ENCODE measurements at regions not wholly inside any gene's neighbourhood (a gene's known extent, or its start where the extent isn't known, plus 50 kb on each side); places are given as distances from the start of the nearest gene placed in this dataset.
A peak's percentile ranks its signal among the peaks of the same experiment; 100 is the strongest.

DNA sequence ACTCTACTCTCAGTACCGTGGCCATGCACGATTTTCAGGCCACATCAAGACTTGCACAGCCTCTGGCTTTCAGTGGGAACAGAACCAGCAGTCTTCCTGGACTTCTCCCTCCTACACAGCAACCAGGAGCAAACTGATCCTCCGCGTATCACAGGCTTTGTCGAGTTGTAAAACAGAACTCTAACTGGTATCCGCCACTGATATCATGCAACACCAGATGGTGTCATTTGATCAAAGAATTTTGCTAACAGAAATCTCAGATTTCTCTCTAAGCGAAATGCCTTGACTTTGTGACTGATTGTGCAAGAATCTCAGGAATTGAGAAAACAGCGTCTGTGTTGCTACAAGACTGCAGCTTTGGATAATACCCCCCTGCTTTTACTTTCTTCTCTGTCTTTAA, 85.7 kb downstream of the COPS8 start:
- DNase-seq (ENCODE audit: low spot score): peak; percentile 65

DNA sequence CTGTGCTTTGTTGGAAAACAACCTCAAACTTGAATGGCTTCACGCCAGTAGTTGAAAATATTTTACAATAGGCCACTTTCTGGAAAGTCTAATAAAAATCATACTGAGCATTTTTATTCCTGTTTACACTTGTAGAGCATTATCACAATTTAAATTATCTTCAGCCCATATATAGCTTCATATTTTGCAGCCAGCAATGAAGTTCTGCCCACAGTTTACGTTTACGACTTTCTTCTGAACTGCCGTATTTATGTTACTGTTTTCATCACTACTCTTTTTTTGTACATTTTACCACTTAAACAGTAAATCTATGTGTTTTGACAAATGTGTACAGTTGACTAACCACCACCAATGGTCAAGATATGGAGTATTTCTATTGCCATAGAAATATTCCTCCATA, 86.2 kb downstream of the COPS8 start:
- DNase-seq (ENCODE audit: low spot score): no peak

DNA sequence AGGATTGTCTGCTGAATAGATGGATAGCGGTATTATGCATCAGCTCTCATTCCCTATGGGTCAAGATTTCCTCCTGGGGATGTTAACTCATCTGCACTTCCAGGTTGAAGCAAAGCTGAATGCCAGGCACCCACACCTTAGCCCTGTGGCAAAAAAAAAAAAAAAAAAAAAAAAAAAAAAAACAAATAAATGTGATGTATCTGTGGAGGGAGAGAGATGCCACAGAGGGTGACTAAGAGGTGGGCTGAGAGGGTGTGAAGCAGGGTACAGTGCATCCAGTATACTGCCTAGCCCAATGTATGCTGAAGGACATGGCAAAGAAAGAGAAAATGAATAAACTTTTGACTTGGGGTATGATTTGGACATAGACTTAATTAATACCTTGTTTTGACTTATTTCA, 91.4 kb downstream of the COPS8 start:
- DNase-seq (ENCODE audit: low spot score): no peak

DNA sequence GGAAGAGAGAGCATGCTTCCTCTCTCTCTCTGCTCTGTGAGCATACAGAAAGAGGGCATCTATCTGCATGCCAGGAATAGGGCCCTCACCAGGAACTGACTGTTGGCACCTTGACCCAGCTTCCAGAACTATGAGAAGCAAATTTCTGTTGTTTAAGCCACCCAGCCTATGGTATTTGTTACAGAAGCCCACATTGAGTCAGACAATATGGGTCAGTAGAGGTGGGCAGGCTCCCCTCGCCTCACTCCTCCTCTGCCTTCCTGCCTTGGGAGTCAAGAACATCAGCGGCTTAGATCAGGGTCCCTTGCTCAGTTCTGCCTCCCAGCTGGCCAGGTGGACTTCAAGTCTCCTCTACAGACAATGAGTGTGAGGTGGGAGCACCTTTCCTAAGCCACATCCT, 92.3 kb downstream of the COPS8 start:
- no peak for DNase-seq (ENCODE audit: low spot score)

DNA sequence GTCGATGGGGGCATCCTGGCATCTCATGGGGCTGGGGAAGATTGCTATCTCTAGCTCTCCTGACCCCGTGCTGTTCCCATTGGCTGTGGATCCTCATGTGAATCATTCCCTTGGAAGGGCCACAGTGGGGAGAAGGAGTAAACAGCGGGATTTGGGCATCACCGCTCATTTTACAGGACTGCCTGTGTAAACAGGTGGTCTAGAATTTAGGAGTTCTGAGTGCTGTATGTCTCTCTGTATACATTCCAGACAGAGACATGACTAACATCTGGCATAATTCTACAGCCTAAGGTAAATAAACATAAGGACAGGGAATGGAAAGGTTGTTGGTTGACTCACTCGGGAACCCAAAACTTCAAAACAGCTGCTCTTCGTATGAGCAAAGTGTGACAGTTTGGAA, 92.7 kb downstream of the COPS8 start:
- peak; percentile 62 for DNase-seq (ENCODE audit: low spot score)

DNA sequence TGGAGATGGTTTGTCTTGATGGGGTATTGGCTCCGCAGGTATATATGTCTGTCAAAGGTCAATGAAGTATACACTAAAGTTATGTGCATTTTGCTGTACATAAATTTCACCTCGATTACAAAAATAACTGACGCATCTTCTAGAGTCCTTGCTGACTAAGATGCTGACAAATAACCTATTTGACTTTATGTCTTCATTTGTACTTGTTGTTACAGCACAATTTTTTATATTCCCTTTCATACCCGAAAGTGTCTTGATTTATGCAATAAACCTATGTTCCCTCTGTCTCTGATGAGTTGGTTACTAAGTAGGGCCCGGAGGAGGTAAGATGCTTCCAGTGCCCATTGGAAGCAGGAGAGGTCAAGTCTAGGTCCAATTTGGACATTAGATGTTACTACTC, 93.5 kb downstream of the COPS8 start:
- no peak for DNase-seq (ENCODE audit: low spot score)

DNA sequence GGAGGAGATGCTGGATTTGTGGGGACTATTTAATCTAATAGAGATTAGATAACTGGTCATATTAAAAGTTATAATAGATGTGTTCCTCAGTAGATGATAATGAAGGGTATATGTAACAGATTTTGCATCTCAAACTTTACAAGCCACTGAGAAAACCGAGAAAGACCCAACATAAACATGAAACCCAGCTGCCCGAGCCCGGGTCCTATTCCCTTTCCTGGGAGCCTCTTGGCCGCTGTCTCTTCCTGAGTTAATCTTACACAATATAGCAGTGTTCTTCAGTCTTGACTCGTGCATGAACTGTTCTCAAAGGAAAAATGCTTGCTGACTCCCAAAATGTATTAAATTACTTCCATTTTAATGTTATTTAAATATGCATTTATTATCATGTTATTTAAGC, 94.5 kb downstream of the COPS8 start:
- DNase-seq (ENCODE audit: low spot score): no peak

DNA sequence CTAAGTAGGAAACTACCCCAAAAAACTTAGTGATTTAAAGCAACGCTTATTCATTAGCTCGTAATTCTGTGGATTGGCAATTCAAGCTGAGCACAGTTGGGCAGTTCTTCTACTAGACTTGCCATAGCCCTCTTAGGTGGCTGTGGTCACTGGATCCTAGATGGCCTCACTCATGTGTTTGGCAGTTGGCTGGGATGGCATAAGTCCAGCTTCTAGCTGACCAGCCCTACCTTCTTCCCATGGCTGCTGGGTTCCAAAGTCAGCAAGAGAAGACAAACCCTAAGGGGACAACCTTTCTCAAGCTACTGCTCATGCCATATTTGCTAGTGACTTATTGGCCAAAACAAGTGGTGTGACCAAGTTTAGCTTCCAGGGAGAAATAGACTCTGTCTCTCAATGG, 95.3 kb downstream of the COPS8 start:
- DNase-seq (ENCODE audit: low spot score): no peak

DNA sequence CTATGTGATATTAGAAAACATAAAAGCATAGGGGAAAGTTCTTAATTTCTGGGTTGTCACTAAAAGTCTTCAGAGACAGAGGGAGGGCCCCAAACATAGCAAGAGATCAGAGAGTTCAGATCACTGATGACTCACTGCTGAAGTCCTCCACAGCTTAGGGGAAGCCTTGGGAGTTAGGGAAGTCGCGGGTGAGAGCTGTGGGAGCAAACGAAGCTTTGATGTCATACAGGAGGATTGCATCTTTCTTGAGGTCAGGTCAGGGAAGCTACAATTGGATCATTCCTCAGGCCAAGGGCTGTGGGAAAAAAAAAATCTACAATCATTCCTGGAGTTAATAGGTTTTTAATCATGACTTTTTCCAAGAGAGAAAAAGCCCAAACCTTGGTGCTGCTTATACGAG, 96.2 kb downstream of the COPS8 start:
- DNase-seq (ENCODE audit: low spot score): peak; percentile 74

DNA sequence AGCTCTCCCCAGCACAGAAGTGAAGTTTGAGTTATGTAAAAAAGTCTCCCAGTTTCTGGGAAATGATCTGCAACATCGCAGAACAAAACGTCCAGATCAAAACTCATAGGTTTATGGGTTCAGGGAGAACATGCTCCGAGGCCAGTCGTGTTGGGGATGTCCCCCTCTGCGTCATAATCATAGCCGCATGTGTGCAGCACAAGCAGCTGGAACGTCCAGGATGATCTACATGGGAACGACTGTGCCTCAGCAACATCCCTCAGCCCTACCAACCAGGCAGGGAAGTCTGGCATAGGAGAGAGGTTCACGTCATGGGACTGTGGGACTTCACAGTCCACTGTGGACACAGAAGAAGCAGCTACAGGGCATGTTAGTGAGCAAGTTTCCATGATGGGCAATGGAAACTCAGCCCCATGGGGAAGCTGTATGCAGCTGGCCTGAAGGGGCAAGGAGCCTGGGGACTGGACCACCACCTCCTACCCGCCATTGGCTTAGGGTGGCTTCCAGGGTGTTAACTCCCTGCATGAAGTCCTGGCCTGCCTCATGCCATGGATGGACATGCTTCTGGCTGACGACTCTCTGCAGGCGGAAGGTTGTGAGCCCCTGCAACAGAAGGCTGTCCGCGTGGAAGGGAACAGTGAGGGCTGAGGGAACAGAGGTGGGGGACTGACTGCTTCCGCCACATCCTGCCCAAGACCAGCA, 96.9 kb downstream of the COPS8 start:
- no peak for DNase-seq (ENCODE audit: low spot score)

DNA sequence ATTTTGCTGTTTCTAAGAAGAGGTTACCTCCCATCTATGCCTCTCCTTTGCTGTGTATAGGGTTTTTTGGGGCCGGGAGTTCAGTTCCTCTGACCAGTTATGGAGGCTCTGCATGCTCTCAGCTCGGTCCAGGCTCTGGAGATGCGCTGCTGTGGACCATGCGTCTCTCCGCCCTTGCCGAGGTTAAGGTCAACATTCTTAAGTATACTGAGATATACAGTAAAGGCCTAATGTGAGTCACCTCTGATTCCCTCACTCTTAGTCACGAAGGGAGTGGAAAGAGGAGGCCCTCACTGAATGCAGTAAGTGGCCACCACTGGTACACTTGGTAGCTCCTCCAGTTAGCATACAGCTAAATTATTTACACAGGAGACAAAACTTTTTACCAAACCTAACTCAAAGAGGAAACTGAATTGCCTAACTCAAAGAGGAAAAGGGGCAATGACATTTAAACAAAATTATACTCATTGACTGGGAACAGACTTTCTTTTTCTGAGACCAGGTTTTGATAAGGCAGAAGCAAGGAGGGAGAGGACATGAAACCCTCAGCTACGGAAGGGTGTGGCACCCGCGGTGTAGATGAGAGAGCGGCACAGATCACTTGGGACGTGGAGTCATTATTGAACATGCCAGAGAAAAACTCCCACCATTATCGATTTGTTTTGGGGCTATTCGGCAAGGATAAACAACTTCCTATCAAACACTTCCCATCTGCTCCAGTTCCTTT, 98.7 kb downstream of the COPS8 start:
- peak; percentile 78 for DNase-seq (ENCODE audit: low spot score)

DNA sequence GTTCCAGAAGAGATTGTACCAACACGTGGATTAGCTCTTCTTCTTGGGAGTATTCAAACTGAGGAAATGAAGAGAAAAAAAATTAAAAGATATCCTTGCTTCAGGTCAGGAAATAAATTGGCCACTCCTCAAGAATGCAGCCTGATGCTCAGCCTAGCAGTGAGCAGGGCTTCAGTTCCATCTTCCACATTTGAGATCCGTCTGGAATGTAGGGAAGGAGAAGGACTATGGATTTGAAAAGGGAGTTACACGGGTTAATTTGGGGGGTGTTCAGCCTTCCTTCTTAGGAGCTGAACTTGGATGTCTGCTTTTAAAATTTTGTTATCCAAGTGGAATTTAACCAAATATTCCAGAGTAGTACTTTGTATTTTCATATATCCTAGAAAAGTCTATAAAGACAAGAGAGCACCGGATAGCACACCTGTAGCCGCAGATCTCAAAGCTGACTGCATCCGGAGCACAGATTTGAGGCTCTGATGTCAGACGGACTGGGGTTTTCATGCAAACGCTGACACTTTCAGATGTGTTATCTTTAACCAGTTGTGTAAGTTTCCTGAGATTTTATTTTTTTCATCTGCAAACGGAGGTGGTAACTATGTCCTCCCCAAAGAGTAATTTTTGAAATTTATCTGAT, 99.3 kb downstream of the COPS8 start:
- DNase-seq (ENCODE audit: low spot score): no peak

DNA sequence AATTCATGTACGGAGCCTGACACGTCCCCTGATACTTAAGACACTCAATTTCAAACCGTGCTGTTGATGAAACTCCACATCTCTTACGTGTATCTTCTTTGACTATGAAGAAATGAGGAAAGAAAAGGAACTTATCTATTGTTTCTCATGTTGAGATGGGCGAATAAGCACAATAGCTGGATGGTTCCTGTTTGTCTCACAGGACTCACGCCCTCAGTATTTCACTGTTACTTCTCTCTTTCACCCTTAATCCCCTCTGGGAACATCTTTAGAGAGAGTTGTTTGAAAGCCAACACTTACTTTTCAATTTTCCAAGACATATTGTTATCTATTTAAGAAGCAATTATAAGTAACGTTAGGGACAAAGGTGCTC, 99.8 kb downstream of the COPS8 start:
- DNase-seq (ENCODE audit: low spot score): no peak

DNA sequence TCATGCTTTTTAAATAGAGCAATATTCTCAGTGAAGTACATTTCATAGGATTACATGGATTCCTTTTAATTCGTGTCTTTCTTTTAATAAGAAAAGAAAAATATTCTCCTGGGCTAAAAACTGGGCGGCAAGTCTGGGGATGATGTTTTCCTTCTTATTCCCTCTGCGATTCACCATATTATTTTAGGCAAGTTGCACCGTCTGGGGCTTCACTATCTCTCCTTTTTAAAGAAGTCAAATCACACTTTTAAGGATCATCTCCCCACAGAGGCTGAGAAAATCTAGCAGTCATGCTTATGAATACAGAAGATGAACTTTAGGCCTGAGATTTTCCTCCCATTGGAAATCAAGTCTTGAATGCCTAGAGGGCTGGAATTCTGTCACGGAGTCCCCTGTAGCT, 104.1 kb downstream of the COPS8 start:
- DNase-seq (ENCODE audit: low spot score): no peak

DNA sequence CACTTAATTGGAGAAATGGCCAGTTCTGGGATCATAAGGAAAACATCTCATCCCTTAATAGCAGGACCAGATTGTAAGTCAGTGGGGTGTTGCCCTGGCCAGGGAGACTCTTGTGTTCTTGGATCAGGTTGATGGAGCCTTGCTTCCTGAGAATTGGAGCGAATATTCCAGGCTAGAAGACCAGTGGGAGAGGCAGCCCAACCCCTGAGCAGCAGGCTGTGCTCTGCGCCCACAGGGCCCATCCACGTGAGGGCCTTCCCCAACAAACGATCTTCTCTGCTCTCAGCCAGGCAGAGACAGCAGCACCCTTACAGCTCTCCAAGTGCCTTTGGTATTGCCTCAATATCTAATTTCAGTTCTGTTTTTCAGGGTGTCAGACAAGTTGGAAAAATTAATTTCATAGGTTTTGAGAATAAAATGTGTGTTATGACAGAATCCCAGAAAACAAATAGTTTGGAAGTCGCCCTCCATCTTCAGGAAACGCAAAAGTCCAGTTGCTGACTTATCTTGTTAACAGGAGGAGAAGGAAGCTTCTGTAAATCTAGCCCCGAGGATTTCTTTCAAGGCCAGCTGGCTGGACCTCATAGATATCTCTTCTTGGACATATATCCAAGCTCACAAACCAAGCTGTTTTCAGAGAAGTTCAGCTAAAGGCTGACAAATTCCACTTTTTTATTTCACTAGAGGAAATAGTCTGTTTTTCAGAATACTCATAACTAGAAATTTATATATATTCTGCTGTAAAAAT, 105.5 kb downstream of the COPS8 start:
- DNase-seq (ENCODE audit: low spot score): no peak

DNA sequence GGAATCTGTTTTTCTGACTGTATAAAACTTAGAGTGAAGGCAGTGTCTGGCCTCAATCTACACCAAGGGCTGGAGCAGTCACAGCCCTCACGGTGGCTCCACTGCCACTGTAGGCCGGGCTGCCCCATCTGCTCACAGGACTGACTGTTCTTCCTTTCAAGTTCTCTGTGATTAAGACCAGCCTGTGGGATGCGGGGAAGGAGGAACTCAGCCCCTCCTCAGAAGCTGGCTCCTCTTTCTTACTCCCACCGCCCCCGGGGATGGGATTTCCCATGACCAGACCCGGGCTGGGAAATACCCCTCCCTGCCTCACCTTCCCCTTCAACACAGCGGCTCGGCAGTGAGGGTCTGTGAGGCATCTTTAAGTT, 106.0 kb downstream of the COPS8 start:
- no peak for DNase-seq (ENCODE audit: low spot score)

DNA sequence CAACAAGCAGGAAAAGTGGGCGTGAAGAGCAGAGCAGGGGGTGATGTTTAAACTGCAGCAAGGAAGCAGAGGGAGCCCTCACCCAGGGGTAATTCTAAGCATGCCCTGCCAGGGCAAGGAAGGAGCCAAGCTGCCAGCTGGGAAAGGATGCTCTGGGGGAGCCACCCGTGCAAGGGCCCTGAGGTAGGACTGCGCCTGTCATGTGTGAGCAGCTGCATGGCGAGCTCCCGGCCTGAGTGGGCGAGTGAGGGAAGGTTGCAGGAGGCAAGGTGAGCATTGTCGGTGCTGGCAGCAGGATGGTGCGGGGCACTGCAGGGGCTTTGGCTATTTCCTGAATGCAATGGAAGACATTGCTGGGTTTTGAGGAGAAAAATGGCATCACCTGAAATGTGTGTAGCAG, 107.2 kb downstream of the COPS8 start:
- DNase-seq (ENCODE audit: low spot score): no peak

DNA sequence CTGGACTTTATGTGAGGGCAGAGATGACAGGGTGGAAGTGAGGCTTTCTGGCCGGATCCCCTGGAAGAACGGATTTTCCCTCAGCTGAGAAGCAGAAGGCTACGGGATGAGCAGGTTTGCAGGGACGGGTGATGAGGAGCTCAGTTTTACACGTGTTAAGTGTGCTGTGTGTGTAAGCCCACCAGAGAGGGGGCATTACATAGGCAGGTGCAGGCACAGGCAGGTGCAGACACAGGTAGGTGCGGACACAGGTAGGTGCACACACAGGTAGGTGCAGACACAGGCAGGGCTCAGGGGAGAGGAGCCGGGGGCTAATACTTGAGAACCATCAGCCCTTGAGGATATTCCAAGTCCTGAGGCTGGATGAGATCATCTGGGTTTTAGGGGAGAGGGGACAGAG, 107.7 kb downstream of the COPS8 start:
- DNase-seq (ENCODE audit: low spot score): no peak

DNA sequence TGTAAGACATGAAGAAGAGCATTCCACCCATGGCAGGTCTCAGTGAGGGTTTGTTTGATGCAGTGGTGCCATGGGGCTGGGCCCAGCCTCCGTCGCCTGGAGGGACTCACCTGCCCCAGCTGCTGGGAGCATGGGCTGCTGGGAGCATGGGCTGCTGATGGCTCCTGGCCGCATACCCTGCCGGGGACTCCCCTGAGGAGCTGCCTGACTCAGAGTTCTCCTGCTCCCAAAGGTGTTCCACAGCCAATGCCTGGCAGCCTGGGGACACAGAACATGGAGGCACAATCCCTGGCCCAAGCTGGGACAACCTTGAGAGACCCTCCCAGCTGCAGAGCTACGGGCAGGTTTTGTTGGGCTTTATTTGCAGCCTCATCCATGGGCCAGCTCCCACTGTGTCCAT, 108.4 kb downstream of the COPS8 start:
- no peak for DNase-seq (ENCODE audit: low spot score)

DNA sequence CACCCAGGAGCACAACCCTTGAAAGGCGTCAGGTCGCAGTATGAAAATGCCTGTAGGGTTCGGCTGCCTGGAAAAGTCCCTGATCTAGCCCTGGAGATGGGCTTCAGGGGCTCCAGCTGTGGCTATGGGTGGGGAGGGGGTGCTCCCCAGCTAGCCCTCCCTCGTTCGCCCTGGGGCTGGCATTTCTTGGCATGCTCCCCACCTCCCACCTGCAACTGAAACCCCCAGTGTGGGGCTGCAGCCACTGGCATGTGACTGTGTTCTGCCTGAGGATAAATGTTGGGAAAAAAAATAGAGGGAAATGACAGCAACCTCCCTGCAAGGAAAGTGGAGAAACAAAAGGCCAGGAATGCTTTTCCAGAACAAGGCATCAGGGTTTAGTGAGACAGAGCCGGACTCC, 109.2 kb downstream of the COPS8 start:
- DNase-seq (ENCODE audit: low spot score): no peak

DNA sequence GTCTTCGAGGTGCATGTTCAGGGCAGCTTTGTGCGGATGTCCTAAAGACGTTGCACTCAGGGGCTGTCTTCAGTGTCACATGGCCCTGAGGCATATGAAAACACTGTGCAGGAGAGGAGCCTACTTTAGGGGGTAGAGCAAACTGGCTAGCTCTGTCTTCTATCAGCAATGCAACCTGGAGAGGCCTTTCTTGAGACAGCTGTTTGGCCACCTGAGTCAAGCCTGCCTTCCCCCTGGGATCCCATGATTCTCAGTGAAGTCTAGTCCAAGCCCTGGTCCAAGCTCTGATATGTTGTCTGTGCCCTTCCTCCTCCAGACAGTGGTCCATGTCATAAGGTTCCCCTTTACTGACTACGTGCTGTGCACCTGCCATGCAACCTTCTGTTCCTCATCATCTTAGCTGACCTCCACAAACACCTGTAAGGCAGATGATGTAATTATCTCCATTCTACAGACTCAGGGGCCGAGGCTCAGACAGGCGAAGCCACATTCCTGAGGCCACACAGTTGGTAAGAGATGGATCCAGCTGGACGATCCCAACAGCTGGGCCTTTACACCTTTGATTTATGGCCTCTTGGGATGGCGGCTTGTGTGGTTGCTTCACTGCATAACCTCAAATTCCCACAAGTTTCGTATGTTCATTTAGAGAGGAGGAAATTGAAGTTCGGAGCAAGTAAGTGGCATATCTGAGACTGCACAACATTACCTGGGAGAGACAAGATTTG, 109.9 kb downstream of the COPS8 start:
- DNase-seq (ENCODE audit: low spot score): no peak

DNA sequence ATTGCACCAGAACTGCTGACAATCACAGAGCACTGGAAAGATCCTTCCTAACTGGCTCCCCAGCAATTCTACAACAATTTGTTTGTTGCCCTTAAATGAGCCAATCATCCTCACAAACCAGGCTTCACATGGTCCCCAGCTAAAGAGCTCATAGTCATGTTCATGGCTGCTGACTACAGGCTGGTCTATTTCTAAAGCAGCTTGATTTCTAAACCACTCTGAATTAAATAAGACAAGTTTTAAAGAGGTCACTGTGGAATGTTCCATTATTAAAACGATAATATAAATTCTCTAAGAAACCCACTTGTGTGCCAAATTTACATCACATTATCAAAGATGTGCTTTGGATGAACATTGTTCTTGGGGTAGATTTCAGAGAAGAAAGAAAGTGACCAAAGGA, 110.7 kb downstream of the COPS8 start:
- DNase-seq (ENCODE audit: low spot score): no peak
